ENCODE measurements at regions not wholly inside any gene's neighbourhood (a gene's known extent, or its start where the extent isn't known, plus 50 kb on each side); places are given as distances from the start of the nearest gene placed in this dataset.

DNA sequence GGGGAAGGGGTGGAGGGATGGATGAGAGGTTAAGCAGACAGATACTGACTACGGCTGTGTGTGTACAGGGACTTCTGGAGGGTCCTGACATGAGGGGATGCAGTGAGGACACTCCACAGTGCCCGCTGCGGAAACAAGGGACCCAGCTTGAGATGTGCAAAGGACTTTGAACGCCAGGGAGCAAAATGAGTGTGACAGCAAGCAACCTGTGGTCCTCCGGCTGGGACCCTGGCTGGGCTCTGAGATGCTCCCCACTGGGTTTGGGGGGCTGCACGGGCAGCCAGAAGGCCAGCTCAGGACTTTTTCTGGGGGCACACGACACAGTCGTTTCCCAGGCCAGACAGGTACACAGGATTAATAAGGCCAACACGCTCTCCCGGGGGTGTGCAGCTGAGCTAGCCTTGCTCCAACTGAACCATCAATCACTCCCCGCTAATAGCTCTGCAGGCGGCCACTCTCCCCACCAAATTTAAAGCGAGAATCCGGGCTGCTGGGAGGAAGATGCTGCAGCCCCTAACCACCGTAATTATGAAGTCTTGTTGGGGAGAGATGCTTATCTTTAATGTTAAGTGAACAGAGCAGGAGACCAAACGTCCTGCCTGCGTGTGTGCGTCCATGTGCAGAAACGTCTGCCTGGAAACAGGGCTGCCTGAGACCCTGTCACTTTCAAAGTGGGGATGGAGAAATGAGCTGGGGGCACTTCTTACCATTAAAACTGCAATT, 51.6 kb upstream of the DLK1 start:
- no peak for DNase-seq

- no peak for DNase-seq
Measured at GRCh38 chr14:100675699-100676684, 50.7 kb upstream of the DLK1 start.

All from left hindlimb (tissue), 1 donor.